Calu3 (cell line): ENCODE measurements at regions not wholly inside any gene's neighbourhood (a gene's known extent, or its start where the extent isn't known, plus 50 kb on each side); places are given as distances from the start of the nearest gene placed in this dataset.

Source experiments
- BruUV-seq: library from RNA; stranded (reverse); fragments of 400-500 nt; replicated peaks from 2 replicates; lab custom pipeline; 2021; lab: Mats Ljungman, UMichigan
- CTCF ChIA-PET: fragments of 300-600 bp; sonication (Branson Sonifier 250); formaldehyde crosslinking; loops from one replicate; lab custom pipeline; 2022; ENCODE audit warnings: antibody characterized with exemption; lab: Charles Lee
- DNase-seq: peaks from one replicate; pipeline ENCODE4 v3.0.0; 2022
- H3K27ac Mint-ChIP-seq: one replicate; pipeline ENCODE4 v1.8.0; 2022; ENCODE audit warnings: mixed read lengths; ENCODE audit not compliant: unreplicated experiment
- H3K27me3 Mint-ChIP-seq: one replicate; pipeline ENCODE4 v1.8.0; 2022; ENCODE audit warnings: mixed read lengths; ENCODE audit not compliant: unreplicated experiment
- H3K36me3 Mint-ChIP-seq: one replicate; pipeline ENCODE4 v1.8.0; 2022; ENCODE audit warnings: mild to moderate bottlenecking, moderate library complexity, mixed read lengths; ENCODE audit not compliant: insufficient read depth, unreplicated experiment
- H3K4me1 Mint-ChIP-seq: one replicate; pipeline ENCODE4 v1.8.0; 2022; ENCODE audit warnings: mild to moderate bottlenecking, low read depth, mixed read lengths; ENCODE audit not compliant: unreplicated experiment
- H3K4me3 Mint-ChIP-seq: one replicate; pipeline ENCODE4 v1.8.0; 2022; ENCODE audit warnings: mild to moderate bottlenecking, low read depth, moderate library complexity, mixed read lengths; ENCODE audit not compliant: unreplicated experiment
- H3K9me3 Mint-ChIP-seq: one replicate; pipeline ENCODE4 v1.8.0; 2022; ENCODE audit warnings: low read depth, mixed read lengths; ENCODE audit not compliant: unreplicated experiment
- CTCF ChIP-seq: fragments of 200-600 bp; IDR thresholded peaks from one replicate; pipeline ENCODE4 v1.8.0; 2022; ENCODE audit warnings: antibody characterized with exemption; ENCODE audit not compliant: unreplicated experiment
- intact Hi-C: fragments of 100-400 bp; cut with micrococcal nuclease; formaldehyde crosslinking; loops from one replicate; pipeline ENCODE4 v1.10.0; 2022; ENCODE audit not compliant: unreplicated experiment

GRCh38 chr20:43375591-43375990 lies 82.1 kb upstream of the SRSF6 start:
- Mint-ChIP-seq H3K27me3 (peaks cover 75% of the 10 kb centered on the region), H3K9me3 (no peaks in the 10 kb centered on the region), H3K4me3 (no peak overlapping the region), H3K4me1 (no peaks in the 10 kb centered on the region), H3K27ac (no peak overlapping the region), H3K36me3 (no peaks in the 10 kb centered on the region)
- TF ChIP-seq CTCF: no peak
- CTCF ChIA-PET: no interaction called here
- no peak for DNase-seq
- intact Hi-C loops: no loop called here
- BruUV-seq: no TSS peak

GRCh38 chr20:43372051-43372450 lies 85.6 kb upstream of the SRSF6 start:
- no peaks in the 10 kb centered on the region for H3K9me3 Mint-ChIP-seq
- CTCF ChIA-PET: no interaction called here

GRCh38 chr20:43365691-43366090 lies 92.0 kb upstream of the SRSF6 start:
- intact Hi-C loops: no loop called here
- CTCF ChIA-PET: no interaction called here
- no peaks in the 10 kb centered on the region for H3K4me1 Mint-ChIP-seq
- H3K4me3 Mint-ChIP-seq: no peak overlapping the region
- no peak for TF ChIP-seq CTCF
- DNase-seq: no peak
- H3K27ac Mint-ChIP-seq: no peak overlapping the region
- H3K27me3 Mint-ChIP-seq: peaks cover 83% of the 10 kb centered on the region
- no TSS peak for BruUV-seq
- no peaks in the 10 kb centered on the region for H3K9me3 Mint-ChIP-seq
- no peaks in the 10 kb centered on the region for H3K36me3 Mint-ChIP-seq

More at GRCh38 chr20:43372051-43372450, 85.6 kb upstream of the SRSF6 start:
- intact Hi-C loops: no loop called here
- TF ChIP-seq CTCF: no peak
- Mint-ChIP-seq H3K27me3 (peaks cover 65% of the 10 kb centered on the region), H3K27ac (no peak overlapping the region), H3K36me3 (no peaks in the 10 kb centered on the region), H3K4me3 (no peak overlapping the region), H3K4me1 (no peaks in the 10 kb centered on the region)
- BruUV-seq: no TSS peak
- DNase-seq: no peak

GRCh38 chr20:43364001-43364400 lies 93.7 kb upstream of the SRSF6 start:
- H3K4me1 Mint-ChIP-seq: no peaks in the 10 kb centered on the region
- TF ChIP-seq CTCF: no peak
- CTCF ChIA-PET: interaction anchor here (0.6 kb wide), 1 partner anchor 451 kb away, joined by 6 read pairs; no protein-coding TSS in a partner anchor
- no peaks in the 10 kb centered on the region for H3K36me3 Mint-ChIP-seq
- H3K27ac Mint-ChIP-seq: no peak overlapping the region
- H3K4me3 Mint-ChIP-seq: no peak overlapping the region
- H3K27me3 Mint-ChIP-seq: peaks cover 92% of the 10 kb centered on the region
- H3K9me3 Mint-ChIP-seq: no peaks in the 10 kb centered on the region
- no peak for DNase-seq
- intact Hi-C loops: no loop called here
- BruUV-seq: no TSS peak

GRCh38 chr20:43363506-43363905 lies 94.2 kb upstream of the SRSF6 start:
- Mint-ChIP-seq H3K9me3 (no peaks in the 10 kb centered on the region), H3K36me3 (no peaks in the 10 kb centered on the region), H3K27me3 (peaks cover 92% of the 10 kb centered on the region), H3K4me1 (no peaks in the 10 kb centered on the region), H3K4me3 (no peak overlapping the region), H3K27ac (no peak overlapping the region)
- intact Hi-C loops: no loop called here
- CTCF ChIA-PET: no interaction called here
- BruUV-seq: no TSS peak
- no peak for DNase-seq
- TF ChIP-seq CTCF: no peak
